ENCODE measurements at regions not wholly inside any gene's neighbourhood (a gene's known extent, or its start where the extent isn't known, plus 50 kb on each side); places are given as distances from the start of the nearest gene placed in this dataset.

- DNase-seq = no peak
Measured at GRCh38 chr9:80086822-80087345, 515.1 kb downstream of the TLE4 start.

- DNase-seq = no peak
Measured at GRCh38 chr9:80086386-80086785, 514.6 kb downstream of the TLE4 start.

GRCh38 chr9:80085668-80086067 is 513.9 kb downstream of the TLE4 start:
- no peak for DNase-seq

GRCh38 chr9:80082213-80082612 is 510.4 kb downstream of the TLE4 start:
- no peak for DNase-seq

- DNase-seq = no peak
Measured at GRCh38 chr9:80078826-80079225, 507.1 kb downstream of the TLE4 start.

GRCh38 chr9:80077059-80077458 is 505.3 kb downstream of the TLE4 start:
- no peak for DNase-seq

- DNase-seq = no peak
Measured at GRCh38 chr9:80076162-80076561, 504.4 kb downstream of the TLE4 start.

GRCh38 chr9:80074439-80074838 is 502.7 kb downstream of the TLE4 start:
- no peak for DNase-seq

GRCh38 chr9:80072451-80072850 is 500.7 kb downstream of the TLE4 start:
- no peak for DNase-seq

- no peak for DNase-seq
Measured at GRCh38 chr9:80070071-80070742, 498.4 kb downstream of the TLE4 start.

- no peak for DNase-seq
Measured at GRCh38 chr9:80066931-80067330, 495.2 kb downstream of the TLE4 start.

GRCh38 chr9:80062567-80062966 is 490.8 kb downstream of the TLE4 start:
- no peak for DNase-seq

- DNase-seq = no peak
Measured at GRCh38 chr9:80061940-80062339, 490.2 kb downstream of the TLE4 start.

GRCh38 chr9:80061096-80061495 is 489.3 kb downstream of the TLE4 start:
- no peak for DNase-seq

- no peak for DNase-seq
Measured at GRCh38 chr9:80059979-80060378, 488.2 kb downstream of the TLE4 start.

- no peak for DNase-seq
Measured at GRCh38 chr9:80059191-80059590, 487.4 kb downstream of the TLE4 start.

- no peak for DNase-seq
Measured at GRCh38 chr9:80052830-80053229, 481.1 kb downstream of the TLE4 start.

- no peak for DNase-seq
Measured at GRCh38 chr9:80049096-80049782, 477.5 kb downstream of the TLE4 start.

GRCh38 chr9:80046481-80046880 is 474.7 kb downstream of the TLE4 start:
- no peak for DNase-seq

GRCh38 chr9:80041821-80042220 is 470.1 kb downstream of the TLE4 start:
- DNase-seq = no peak

- no peak for DNase-seq
Measured at GRCh38 chr9:80040457-80040856, 468.7 kb downstream of the TLE4 start.

GRCh38 chr9:80030801-80031200 is 459.0 kb downstream of the TLE4 start:
- DNase-seq = no peak

GRCh38 chr9:80028501-80028900 is 456.7 kb downstream of the TLE4 start:
- no peak for DNase-seq

- no peak for DNase-seq
Measured at GRCh38 chr9:80025796-80026520, 454.2 kb downstream of the TLE4 start.
